ENCODE measurements at regions not wholly inside any gene's neighbourhood (a gene's known extent, or its start where the extent isn't known, plus 50 kb on each side); places are given as distances from the start of the nearest gene placed in this dataset.

DNA sequence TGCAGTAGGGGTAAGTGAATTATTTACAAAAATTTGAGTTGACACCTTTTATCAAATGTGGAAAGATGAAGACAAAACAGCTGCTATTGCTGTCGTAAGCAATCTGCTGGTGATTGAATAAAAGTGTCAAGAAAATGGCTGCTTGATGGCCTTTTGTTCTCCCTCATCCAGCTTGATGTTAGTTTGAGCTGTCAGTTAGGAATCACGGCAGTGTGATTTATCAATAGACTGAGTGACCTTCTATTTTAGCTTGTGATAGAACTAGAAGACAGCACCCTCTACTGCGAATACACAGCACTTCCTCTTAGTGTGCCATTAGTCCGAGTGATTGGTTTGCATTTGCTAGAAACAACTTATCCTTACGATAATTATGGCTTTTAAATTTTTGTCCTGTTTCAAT is 76.3 kb downstream of the MZT1 start:
- TF ChIP-seq, protein P1, sequence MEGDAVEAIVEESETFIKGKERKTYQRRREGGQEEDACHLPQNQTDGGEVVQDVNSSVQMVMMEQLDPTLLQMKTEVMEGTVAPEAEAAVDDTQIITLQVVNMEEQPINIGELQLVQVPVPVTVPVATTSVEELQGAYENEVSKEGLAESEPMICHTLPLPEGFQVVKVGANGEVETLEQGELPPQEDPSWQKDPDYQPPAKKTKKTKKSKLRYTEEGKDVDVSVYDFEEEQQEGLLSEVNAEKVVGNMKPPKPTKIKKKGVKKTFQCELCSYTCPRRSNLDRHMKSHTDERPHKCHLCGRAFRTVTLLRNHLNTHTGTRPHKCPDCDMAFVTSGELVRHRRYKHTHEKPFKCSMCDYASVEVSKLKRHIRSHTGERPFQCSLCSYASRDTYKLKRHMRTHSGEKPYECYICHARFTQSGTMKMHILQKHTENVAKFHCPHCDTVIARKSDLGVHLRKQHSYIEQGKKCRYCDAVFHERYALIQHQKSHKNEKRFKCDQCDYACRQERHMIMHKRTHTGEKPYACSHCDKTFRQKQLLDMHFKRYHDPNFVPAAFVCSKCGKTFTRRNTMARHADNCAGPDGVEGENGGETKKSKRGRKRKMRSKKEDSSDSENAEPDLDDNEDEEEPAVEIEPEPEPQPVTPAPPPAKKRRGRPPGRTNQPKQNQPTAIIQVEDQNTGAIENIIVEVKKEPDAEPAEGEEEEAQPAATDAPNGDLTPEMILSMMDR (IDR thresholded peaks at IDR 0.05; ENCODE audit: insufficient read depth, low read length) = no peak
- TF ChIP-seq GABPA (IDR thresholded peaks at IDR 0.05; ENCODE audit: low read depth) (no peak), SPI1 (IDR thresholded peaks at IDR 0.05; ENCODE audit: borderline replicate concordance, low read depth) (peak; percentile 84), POLR2AphosphoS5 (IDR thresholded peaks at IDR 0.05; ENCODE audit: low read depth) (no peak)
- DNase-seq (ENCODE audit: low read depth in 1 of 2, low spot score in 1 of 2) = no peak

DNA sequence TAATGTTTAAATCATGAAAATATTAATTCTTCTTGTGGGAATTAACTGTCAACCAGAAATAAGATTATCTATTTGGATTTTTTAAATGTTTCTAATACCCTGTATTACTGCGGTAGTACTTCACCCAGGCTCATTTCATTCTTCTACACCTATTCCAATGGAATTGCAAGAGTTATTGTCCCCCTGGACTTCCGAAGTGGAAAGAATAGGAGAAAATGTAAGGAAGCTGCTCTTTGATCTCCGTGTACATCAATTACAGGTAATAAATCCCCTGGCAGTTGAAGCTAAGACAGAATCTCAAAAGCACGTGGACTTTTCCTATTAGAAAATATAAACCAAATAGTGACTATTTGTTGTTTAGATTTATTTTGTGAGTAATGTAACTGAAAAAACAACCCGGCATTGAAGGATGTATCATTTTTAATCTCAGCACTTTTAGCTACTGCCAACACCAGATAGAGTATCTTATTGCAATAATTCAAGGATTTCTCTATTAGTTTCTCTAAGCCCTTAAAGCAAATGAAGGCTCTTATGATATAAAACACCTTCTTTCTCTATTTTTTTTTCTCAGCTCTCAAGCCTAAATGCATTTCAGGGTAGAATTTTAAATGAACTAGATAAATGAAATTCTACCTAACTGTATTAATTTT is 77.3 kb downstream of the MZT1 start:
- no peak overlapping the region for H3K27ac ChIP-seq (replicated peaks)
- H3K27me3 ChIP-seq (ENCODE audit: insufficient read depth, poor library complexity, severe bottlenecking) = peaks cover 3% of the 10 kb centered on the region
- DNase-seq (ENCODE audit: low read depth in 1 of 2, low spot score in 1 of 2) = no peak
- H3K4me3 ChIP-seq (replicated peaks; ENCODE audit: insufficient read depth, low read length) = no peak overlapping the region
- TF ChIP-seq POLR2AphosphoS5 (IDR thresholded peaks at IDR 0.05; ENCODE audit: low read depth) = no peak
- TF ChIP-seq SPI1 (IDR thresholded peaks at IDR 0.05; ENCODE audit: borderline replicate concordance, low read depth) = no peak
- TF ChIP-seq, protein P2, sequence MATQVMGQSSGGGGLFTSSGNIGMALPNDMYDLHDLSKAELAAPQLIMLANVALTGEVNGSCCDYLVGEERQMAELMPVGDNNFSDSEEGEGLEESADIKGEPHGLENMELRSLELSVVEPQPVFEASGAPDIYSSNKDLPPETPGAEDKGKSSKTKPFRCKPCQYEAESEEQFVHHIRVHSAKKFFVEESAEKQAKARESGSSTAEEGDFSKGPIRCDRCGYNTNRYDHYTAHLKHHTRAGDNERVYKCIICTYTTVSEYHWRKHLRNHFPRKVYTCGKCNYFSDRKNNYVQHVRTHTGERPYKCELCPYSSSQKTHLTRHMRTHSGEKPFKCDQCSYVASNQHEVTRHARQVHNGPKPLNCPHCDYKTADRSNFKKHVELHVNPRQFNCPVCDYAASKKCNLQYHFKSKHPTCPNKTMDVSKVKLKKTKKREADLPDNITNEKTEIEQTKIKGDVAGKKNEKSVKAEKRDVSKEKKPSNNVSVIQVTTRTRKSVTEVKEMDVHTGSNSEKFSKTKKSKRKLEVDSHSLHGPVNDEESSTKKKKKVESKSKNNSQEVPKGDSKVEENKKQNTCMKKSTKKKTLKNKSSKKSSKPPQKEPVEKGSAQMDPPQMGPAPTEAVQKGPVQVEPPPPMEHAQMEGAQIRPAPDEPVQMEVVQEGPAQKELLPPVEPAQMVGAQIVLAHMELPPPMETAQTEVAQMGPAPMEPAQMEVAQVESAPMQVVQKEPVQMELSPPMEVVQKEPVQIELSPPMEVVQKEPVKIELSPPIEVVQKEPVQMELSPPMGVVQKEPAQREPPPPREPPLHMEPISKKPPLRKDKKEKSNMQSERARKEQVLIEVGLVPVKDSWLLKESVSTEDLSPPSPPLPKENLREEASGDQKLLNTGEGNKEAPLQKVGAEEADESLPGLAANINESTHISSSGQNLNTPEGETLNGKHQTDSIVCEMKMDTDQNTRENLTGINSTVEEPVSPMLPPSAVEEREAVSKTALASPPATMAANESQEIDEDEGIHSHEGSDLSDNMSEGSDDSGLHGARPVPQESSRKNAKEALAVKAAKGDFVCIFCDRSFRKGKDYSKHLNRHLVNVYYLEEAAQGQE (IDR thresholded peaks at IDR 0.05; ENCODE audit: insufficient replicate concordance, low read depth) = no peak
- TF ChIP-seq GABPA (IDR thresholded peaks at IDR 0.05; ENCODE audit: low read depth) = no peak
- TF ChIP-seq, protein P1 (IDR thresholded peaks at IDR 0.05; ENCODE audit: insufficient read depth, low read length) = no peak

More for the DNA sequence above, 76.3 kb downstream of the MZT1 start:
- no peaks in the 10 kb centered on the region for H3K27me3 ChIP-seq (ENCODE audit: insufficient read depth, poor library complexity, severe bottlenecking)
- H3K27ac ChIP-seq (replicated peaks) = no peak overlapping the region
- H3K4me3 ChIP-seq (replicated peaks; ENCODE audit: insufficient read depth, low read length) = no peak overlapping the region

DNA sequence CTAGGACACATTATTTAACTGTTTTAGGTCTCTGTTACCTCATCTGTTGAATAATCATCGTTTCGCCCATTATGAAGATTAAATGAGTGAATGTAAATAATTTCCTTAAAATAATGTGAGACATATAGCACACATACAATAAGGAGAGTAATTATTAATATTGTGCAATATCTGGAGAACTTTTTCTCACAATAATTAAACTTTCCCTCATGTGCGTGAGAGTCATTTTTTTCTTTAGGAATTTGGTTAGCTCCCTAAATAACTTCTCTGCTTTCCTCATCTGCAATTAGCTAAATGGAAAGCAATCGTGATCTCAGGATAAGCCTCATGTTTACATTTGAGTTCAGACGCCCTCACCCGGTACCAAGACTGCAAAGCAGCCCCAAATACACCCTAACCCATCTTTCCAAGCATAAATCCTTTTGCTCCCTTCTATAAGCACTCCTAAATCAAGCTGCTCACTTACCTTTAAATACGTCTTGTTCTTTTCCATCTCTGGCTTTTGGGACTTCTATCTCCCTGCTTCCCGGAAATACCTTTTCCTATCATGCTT is 78.8 kb downstream of the MZT1 start:
- Histone ChIP-seq H3K27me3 (ENCODE audit: insufficient read depth, poor library complexity, severe bottlenecking) (peaks cover 3% of the 10 kb centered on the region), H3K27ac (replicated peaks) (no peak overlapping the region), H3K4me3 (replicated peaks; ENCODE audit: insufficient read depth, low read length) (no peak overlapping the region)
- TF ChIP-seq GABPA (IDR thresholded peaks at IDR 0.05; ENCODE audit: low read depth) = no peak
- TF ChIP-seq SPI1 (IDR thresholded peaks at IDR 0.05; ENCODE audit: borderline replicate concordance, low read depth) = no peak
- TF ChIP-seq, protein P2 (IDR thresholded peaks at IDR 0.05; ENCODE audit: insufficient replicate concordance, low read depth) = no peak
- TF ChIP-seq, protein P1 (IDR thresholded peaks at IDR 0.05; ENCODE audit: insufficient read depth, low read length) = no peak
- no peak for TF ChIP-seq POLR2AphosphoS5 (IDR thresholded peaks at IDR 0.05; ENCODE audit: low read depth)
- no peak for DNase-seq (ENCODE audit: low read depth in 1 of 2, low spot score in 1 of 2)
